IMR-90 (cell line): ENCODE measurements at regions not wholly inside any gene's neighbourhood (a gene's known extent, or its start where the extent isn't known, plus 50 kb on each side); places are given as distances from the start of the nearest gene placed in this dataset.

Experiments
- ATAC-seq: fragments of 200-7000 bp; cut with Tn5 transposase; 2 replicates; pipeline ENCODE4 v1.9.1; 2020; ENCODE audit warnings: low read depth, mild to moderate bottlenecking, moderate library complexity
- BruUV-seq: library from RNA; stranded (reverse); fragments of 400-500 nt; replicated peaks from 2 replicates; lab custom pipeline; 2021; lab: Mats Ljungman, UMichigan
- CTCF ChIA-PET: fragments of 300-600 bp; formaldehyde crosslinking; extraction: SDS; loops from one replicate; lab custom pipeline; 2021; ENCODE audit warnings: antibody characterized with exemption; lab: Yijun Ruan, JAX
- POLR2A ChIA-PET: fragments of 300-600 bp; sonication (Branson Sonifier 250); formaldehyde crosslinking; loops from one replicate; lab custom pipeline; 2022; ENCODE audit warnings: antibody characterized with exemption; ENCODE audit not compliant: unreplicated experiment; lab: Charles Lee
- DNase-seq: peaks from one replicate; pipeline ENCODE4 v3.0.0; 2013
- H2AFZ ChIP-seq: replicated peaks from 2 replicates; pipeline ENCODE3; 2013; ENCODE audit warnings: low read length, mild to moderate bottlenecking; ENCODE audit not compliant: poor library complexity
- H2AK5ac ChIP-seq: 2 replicates; pipeline ENCODE4 v1.6.1; 2013; ENCODE audit warnings: low read depth, low read length, inconsistent platforms
- H2AK9ac ChIP-seq: replicated peaks from 2 replicates; pipeline ENCODE3; 2013; ENCODE audit warnings: mild to moderate bottlenecking, low read depth, low read length, moderate library complexity; ENCODE audit not compliant: poor library complexity
- H2BK120ac ChIP-seq: 2 replicates; pipeline ENCODE4 v1.6.1; 2013; ENCODE audit warnings: low read depth, low read length, inconsistent platforms
- H2BK15ac ChIP-seq: 3 replicates; pipeline ENCODE4 v1.6.1; 2013; ENCODE audit warnings: low read depth, low read length, inconsistent platforms
- H2BK20ac ChIP-seq: 2 replicates; pipeline ENCODE4 v1.6.1; 2013; ENCODE audit warnings: low read depth, mild to moderate bottlenecking, inconsistent platforms, low read length, moderate library complexity
- H2BK5ac ChIP-seq: 2 replicates; pipeline ENCODE4 v1.6.1; 2013; ENCODE audit warnings: mild to moderate bottlenecking, low read depth, low read length, inconsistent platforms; ENCODE audit not compliant: poor library complexity, severe bottlenecking
- H3K14ac ChIP-seq: replicated peaks from 2 replicates; pipeline ENCODE4 v1.6.1; 2013; ENCODE audit warnings: low read depth, low read length, inconsistent platforms
- H3K18ac ChIP-seq: 2 replicates; pipeline ENCODE4 v1.6.1; 2013; ENCODE audit warnings: low read depth, low read length, control low read depth
- H3K23ac ChIP-seq: 2 replicates; pipeline ENCODE4 v1.6.1; 2013; ENCODE audit warnings: low read depth, low read length, inconsistent platforms
- H3K27ac ChIP-seq: 2 replicates; pipeline ENCODE4 v1.5.1; 2013; ENCODE audit warnings: mild to moderate bottlenecking, control low read depth, low read length; ENCODE audit not compliant: insufficient read depth
- H3K27me3 ChIP-seq: 2 replicates; pipeline ENCODE4 v1.6.1; 2013; ENCODE audit warnings: low read length; ENCODE audit not compliant: control insufficient read depth, insufficient read depth
- H3K36me3 ChIP-seq: 2 replicates; pipeline ENCODE4 v1.6.1; 2013; ENCODE audit warnings: low read length, mixed read lengths; ENCODE audit not compliant: control insufficient read depth, insufficient read depth
- H3K4ac ChIP-seq: 2 replicates; pipeline ENCODE4 v1.6.1; 2013; ENCODE audit warnings: low read depth, low read length, inconsistent platforms
- H3K4me1 ChIP-seq: 2 replicates; pipeline ENCODE4 v1.6.1; 2013; ENCODE audit warnings: low read length, mixed read lengths; ENCODE audit not compliant: control insufficient read depth, insufficient read depth
- H3K4me2 ChIP-seq: 2 replicates; pipeline ENCODE4 v1.6.1; 2013; ENCODE audit warnings: low read depth, mild to moderate bottlenecking, control low read depth, low read length, moderate library complexity
- H3K4me3 ChIP-seq: 2 replicates; pipeline ENCODE4 v1.5.1; 2013; ENCODE audit warnings: low read depth, mild to moderate bottlenecking, control low read depth, low read length, moderate library complexity; ENCODE audit not compliant: insufficient read depth
- H3K56ac ChIP-seq: 2 replicates; pipeline ENCODE4 v1.6.1; 2013; ENCODE audit warnings: low read length, inconsistent platforms; ENCODE audit not compliant: insufficient read depth; ENCODE audit errors: extremely low read depth
- H3K79me1 ChIP-seq, 2 experiments: 2 replicates each; pipeline ENCODE4 v1.6.1; 2013; ENCODE audit warnings: low read length in 2 of 2, inconsistent platforms in 1 of 2, low read depth in 1 of 2
- H3K9ac ChIP-seq: 2 replicates; pipeline ENCODE4 v1.6.1; 2013; ENCODE audit warnings: low read depth, low read length, control low read depth
- H3K9me1 ChIP-seq: 2 replicates; pipeline ENCODE4 v1.6.1; 2013; ENCODE audit warnings: low read length, inconsistent platforms; ENCODE audit not compliant: insufficient read depth
- H3K9me3 ChIP-seq: 2 replicates; pipeline ENCODE4 v1.6.1; 2013; ENCODE audit warnings: low read length; ENCODE audit not compliant: control insufficient read depth, insufficient read depth
- H4K20me1 ChIP-seq: 2 replicates; pipeline ENCODE4 v1.6.1; 2013; ENCODE audit warnings: low read length, inconsistent platforms; ENCODE audit not compliant: insufficient read depth
- H4K5ac ChIP-seq: 2 replicates; pipeline ENCODE4 v1.6.1; 2013; ENCODE audit warnings: mild to moderate bottlenecking, low read depth, low read length, control low read depth
- H4K8ac ChIP-seq, 2 experiments: 2 replicates each; pipeline ENCODE4 v1.6.1; 2013; ENCODE audit warnings: low read depth in 2 of 2, low read length in 2 of 2, control low read depth in 1 of 2, inconsistent platforms in 1 of 2
- H4K91ac ChIP-seq: 2 replicates; pipeline ENCODE4 v1.6.1; 2013; ENCODE audit warnings: low read depth, low read length, inconsistent platforms; ENCODE audit not compliant: insufficient read depth
- FOS ChIP-seq: fragments of 150-350 bp; IDR thresholded peaks from 2 replicates; pipeline ENCODE4 v1.6.1; 2016; ENCODE audit warnings: low read depth, low read length
- RCOR1 ChIP-seq: IDR thresholded peaks from 2 replicates; pipeline ENCODE4 v1.6.1; 2012; ENCODE audit warnings: mild to moderate bottlenecking, low read length, improper control_type of control experiment; ENCODE audit not compliant: insufficient replicate concordance
- WGBS, 2 experiments: methylation state at CpG; one replicate each; pipeline versions ENCODE4 v1.1.5 to v1.1.7; 2013; ENCODE audit warnings: missing lambda C conversion rate in 2 of 2; ENCODE audit not compliant: insufficient read length in 1 of 2; ENCODE audit errors: extremely low coverage in 2 of 2; 5-methylcytosine and 5-hydroxymethylcytosine counted together
- dilution Hi-C: fragments of 300-500 bp; cut with HindIII; formaldehyde crosslinking; loops from one replicate; pipeline ENCODE4 v1.14.3; 2018; ENCODE audit warnings: low sequenced_read_pairs; ENCODE audit not compliant: unreplicated experiment
- in situ Hi-C: fragments of 300-500 bp; cut with MboI; formaldehyde crosslinking; loops from 3 replicates; pipeline ENCODE4 v1.14.3; 2019; ENCODE audit warnings: low sequenced_read_pairs, inconsistent platforms, mixed read lengths
- intact Hi-C: fragments of 100-400 bp; cut with micrococcal nuclease; formaldehyde crosslinking; loops from 2 replicates; pipeline ENCODE4 v1.10.0; 2022

DNA sequence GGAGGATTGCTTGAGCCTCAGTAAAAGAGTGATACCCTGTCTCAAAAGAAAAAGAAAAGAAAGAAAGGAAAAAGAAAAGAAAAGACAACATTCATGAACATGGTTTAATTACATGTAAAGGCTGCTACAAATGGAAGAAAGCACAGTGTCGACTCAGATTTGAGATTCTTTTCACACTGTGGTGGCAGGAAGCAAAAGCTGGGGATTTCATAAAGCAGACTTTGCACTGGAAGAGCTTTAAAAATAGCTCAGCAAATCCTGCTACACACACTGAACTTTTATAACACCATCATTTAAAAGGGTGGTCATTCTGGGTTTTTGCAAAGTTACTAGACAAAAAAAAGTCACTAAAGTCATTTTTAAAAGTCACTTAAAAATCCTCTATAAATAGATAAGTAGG, 140.8 kb downstream of the CEMIP2 start:
- POLR2A ChIA-PET = no interaction called here
- Histone ChIP-seq H2BK15ac (no peak overlapping the region), H3K4ac (no peak overlapping the region), H3K27me3 (peaks cover 4% of the 10 kb centered on the region; the same call in 1 of the 2 replicates), H3K36me3 (no peaks in the 10 kb centered on the region), H3K9ac (no peak overlapping the region), H2BK5ac (no peak overlapping the region), H4K20me1 (no peaks in the 10 kb centered on the region), H2AFZ (no peak overlapping the region), H3K14ac (no peak overlapping the region), H4K91ac (no peak overlapping the region), H3K9me1 (no peaks in the 10 kb centered on the region), H3K4me1 (no peaks in the 10 kb centered on the region), H4K8ac (no peak overlapping the region), H3K23ac (no peak overlapping the region), H3K18ac (no peak overlapping the region), H2AK5ac (no peak overlapping the region), H2BK120ac (no peak overlapping the region), H2AK9ac (no peak overlapping the region), H4K5ac (no peak overlapping the region), H3K9me3 (no peaks in the 10 kb centered on the region), H3K27ac (no peak overlapping the region), H3K4me3 (no peak overlapping the region), H2BK20ac (no peak overlapping the region), H3K79me1 (no peaks in the 10 kb centered on the region), H3K56ac (no peak overlapping the region), H3K4me2 (no peak overlapping the region)
- dilution Hi-C loops (no loop called here), intact Hi-C loops (no loop called here), in situ Hi-C loops (no loop called here)
- no peak for TF ChIP-seq RCOR1
- no peak for TF ChIP-seq FOS
- BruUV-seq = no TSS peak
- CTCF ChIA-PET = interaction anchor here (1.2 kb wide), 1 partner anchor 16 kb away, joined by 3 read pairs; no protein-coding TSS in a partner anchor
- ATAC-seq (no peak), DNase-seq (no peak)
- no CpG with 5 or more reads among the region's 1 CpG for WGBS, 2 experiments
